DMS 273 (cell line): ENCODE measurements at regions not wholly inside any gene's neighbourhood (a gene's known extent, or its start where the extent isn't known, plus 50 kb on each side); places are given as distances from the start of the nearest gene placed in this dataset.
A peak's percentile ranks its signal among the peaks of the same experiment; 100 is the strongest.

ENCODE experiments used
- DNase-seq: peaks from one replicate; lab custom pipeline; 2025; ENCODE audit not compliant: unreplicated experiment; lab: John Stamatoyannopoulos, UW

- DNase-seq: no peak
These were observed 100.2 kb downstream of the CYRIA start for GRCh38 chr2:16565481-16565880.

GRCh38 chr2:16561676-16562075, 104.0 kb downstream of the CYRIA start:
- no peak for DNase-seq

- DNase-seq: no peak
These were observed 104.4 kb downstream of the CYRIA start for GRCh38 chr2:16561251-16561650.

GRCh38 chr2:16559278-16560067, 106.2 kb downstream of the CYRIA start:
- DNase-seq: no peak

- no peak for DNase-seq
These were observed 111.5 kb downstream of the CYRIA start for GRCh38 chr2:16554060-16554583.

- DNase-seq: peak; percentile 71
These were observed 112.4 kb downstream of the CYRIA start for GRCh38 chr2:16553226-16553625.

GRCh38 chr2:16552202-16552601, 113.4 kb downstream of the CYRIA start:
- DNase-seq: no peak

- no peak for DNase-seq
These were observed 117.6 kb downstream of the CYRIA start for GRCh38 chr2:16548036-16548435.

- peak; percentile 51 for DNase-seq
These were observed 119.4 kb downstream of the CYRIA start for GRCh38 chr2:16546128-16546754.

- DNase-seq: no peak
These were observed 126.9 kb downstream of the CYRIA start for GRCh38 chr2:16538707-16539106.

GRCh38 chr2:16537347-16537746, 128.3 kb downstream of the CYRIA start:
- no peak for DNase-seq

GRCh38 chr2:16526193-16526592, 139.4 kb downstream of the CYRIA start:
- DNase-seq: no peak

- DNase-seq: peak; percentile 59
These were observed 140.3 kb downstream of the CYRIA start for GRCh38 chr2:16525265-16525887.

- no peak for DNase-seq
These were observed 141.9 kb downstream of the CYRIA start for GRCh38 chr2:16523711-16524110.

GRCh38 chr2:16522031-16522831, 143.4 kb downstream of the CYRIA start:
- DNase-seq: no peak

GRCh38 chr2:16520891-16521290, 144.7 kb downstream of the CYRIA start:
- DNase-seq: no peak

GRCh38 chr2:16515696-16516095, 149.9 kb downstream of the CYRIA start:
- no peak for DNase-seq

- DNase-seq: no peak
These were observed 152.0 kb downstream of the CYRIA start for GRCh38 chr2:16513626-16514025.

GRCh38 chr2:16511041-16511440, 154.6 kb downstream of the CYRIA start:
- no peak for DNase-seq

GRCh38 chr2:16509042-16509441, 156.6 kb downstream of the CYRIA start:
- DNase-seq: no peak

- no peak for DNase-seq
These were observed 157.2 kb downstream of the CYRIA start for GRCh38 chr2:16508490-16508851.
